HepG2 (cell line): ENCODE measurements at regions not wholly inside any gene's neighbourhood (a gene's known extent, or its start where the extent isn't known, plus 50 kb on each side); places are given as distances from the start of the nearest gene placed in this dataset.

Experiments
- ARHGAP35 ChIP-seq: sonication (generic); formaldehyde crosslinking; IDR thresholded peaks from 2 replicates; pipeline ENCODE4 v1.9.0; 2022; ENCODE audit warnings: mild to moderate bottlenecking, inconsistent platforms, moderate library complexity, missing genetic modification reagents, borderline replicate concordance
- ARID2 ChIP-seq: sonication (generic); formaldehyde crosslinking; IDR thresholded peaks from 2 replicates; pipeline ENCODE4 v1.8.1; 2022; ENCODE audit warnings: mild to moderate bottlenecking, missing genetic modification reagents, borderline replicate concordance
- FOSL1 ChIP-seq: sonication (generic); formaldehyde crosslinking; IDR thresholded peaks from 2 replicates; pipeline ENCODE4 v1.9.0; 2021; ENCODE audit warnings: missing genetic modification reagents, borderline replicate concordance
- GLMP ChIP-seq: sonication (generic); formaldehyde crosslinking; IDR thresholded peaks from 2 replicates; pipeline ENCODE4 v1.9.0; 2021; ENCODE audit warnings: missing genetic modification reagents, mild to moderate bottlenecking, borderline replicate concordance
- HNF4G ChIP-seq, 2 experiments: sonication (generic) in 1 of 2; formaldehyde crosslinking in 1 of 2; IDR thresholded peaks; 2 replicates each; pipeline versions ENCODE4 v1.4.0 to v1.6.1; 2011 to 2020; ENCODE audit warnings: borderline replicate concordance in 2 of 2, low read depth in 2 of 2, mild to moderate bottlenecking in 2 of 2, low read length in 1 of 2, missing genetic modification reagents in 1 of 2, moderate library complexity in 1 of 2
- IRF9 ChIP-seq: sonication (generic); formaldehyde crosslinking; IDR thresholded peaks from 2 replicates; pipeline ENCODE4 v1.8.0; 2022; ENCODE audit warnings: missing genetic modification reagents, mild to moderate bottlenecking, borderline replicate concordance
- NFRKB ChIP-seq: fragments of 450-650 bp; IDR thresholded peaks from 2 replicates; pipeline ENCODE4 v1.6.1; 2017
- PCBP2 ChIP-seq: fragments of 200-400 bp; formaldehyde crosslinking; optimal IDR thresholded peaks from 2 replicates; pipeline ENCODE3; 2018; ENCODE audit warnings: low read length, low read depth; ENCODE audit not compliant: poor library complexity, severe bottlenecking
- PLSCR1 ChIP-seq: sonication (generic); formaldehyde crosslinking; IDR thresholded peaks from 2 replicates; pipeline ENCODE4 v1.5.0; 2020; ENCODE audit warnings: missing genetic modification reagents, mild to moderate bottlenecking, borderline replicate concordance
- POLR2G ChIP-seq: fragments of 200-400 bp; formaldehyde crosslinking; IDR thresholded peaks from 2 replicates; pipeline ENCODE4 v1.6.1; 2018; ENCODE audit warnings: mild to moderate bottlenecking, low read depth, low read length, moderate library complexity
- PRPF4 ChIP-seq: fragments of 200-400 bp; formaldehyde crosslinking; IDR thresholded peaks from 2 replicates; pipeline ENCODE4 v1.6.1; 2016; ENCODE audit warnings: low read length, low read depth; ENCODE audit not compliant: poor library complexity, severe bottlenecking
- SIX4 ChIP-seq: sonication (generic); formaldehyde crosslinking; IDR thresholded peaks from 2 replicates; pipeline ENCODE4 v1.4.0; 2020; ENCODE audit warnings: missing genetic modification reagents
- TCF12 ChIP-seq, 2 experiments: fragments of 450-650 bp in 1 of 2; sonication (generic) in 1 of 2; formaldehyde crosslinking in 1 of 2; IDR thresholded peaks; 2 replicates each; pipeline versions ENCODE4 v1.6.1 to v1.8.0; 2017 to 2022; ENCODE audit warnings: antibody characterized with exemption in 1 of 2, mild to moderate bottlenecking in 1 of 2, missing genetic modification reagents in 1 of 2, moderate library complexity in 1 of 2
- XRCC5 ChIP-seq: fragments of 200-400 bp; formaldehyde crosslinking; optimal IDR thresholded peaks from 2 replicates; pipeline ENCODE3; 2017; ENCODE audit warnings: mild to moderate bottlenecking, low read length
- ZBTB25 ChIP-seq: IDR thresholded peaks from 2 replicates; pipeline ENCODE4 v1.6.1; 2018; ENCODE audit warnings: missing genetic modification reagents
- ZFAT ChIP-seq: sonication (generic); formaldehyde crosslinking; conservative IDR thresholded peaks from 2 replicates; pipeline ENCODE4 v1.8.1; 2023; ENCODE audit warnings: missing genetic modification reagents, inconsistent platforms
- ZNF263 ChIP-seq: sonication (generic); formaldehyde crosslinking; IDR thresholded peaks from 2 replicates; pipeline ENCODE4 v1.4.0; 2020; ENCODE audit warnings: missing genetic modification reagents
- ZNF343 ChIP-seq: sonication (generic); formaldehyde crosslinking; IDR thresholded peaks from 2 replicates; pipeline ENCODE4 v1.4.0; 2020; ENCODE audit warnings: mild to moderate bottlenecking, missing genetic modification reagents
- ZNF589 ChIP-seq: sonication (generic); formaldehyde crosslinking; conservative IDR thresholded peaks from 2 replicates; pipeline ENCODE4 v1.8.0; 2022; ENCODE audit warnings: mild to moderate bottlenecking, moderate library complexity, missing genetic modification reagents
- ZNF766 ChIP-seq: sonication (generic); formaldehyde crosslinking; IDR thresholded peaks from 2 replicates; pipeline ENCODE4 v1.5.0; 2020; ENCODE audit warnings: missing genetic modification reagents, borderline replicate concordance
- ZNF790 ChIP-seq: sonication (generic); formaldehyde crosslinking; IDR thresholded peaks from 2 replicates; pipeline ENCODE4 v1.8.0; 2022; ENCODE audit warnings: missing genetic modification reagents, mild to moderate bottlenecking, borderline replicate concordance
- ZSCAN21 ChIP-seq: sonication (generic); formaldehyde crosslinking; IDR thresholded peaks from 2 replicates; pipeline ENCODE4 v1.8.0; 2022; ENCODE audit warnings: mild to moderate bottlenecking, missing genetic modification reagents, moderate library complexity, borderline replicate concordance

- TF ChIP-seq PRPF4 (no peak), POLR2G (peak; percentile 78), XRCC5 (no peak), ARHGAP35 (CRISPR knock-in tag) (no peak; the same call in 1 of the 2 replicates), TCF12 (IDR thresholded peaks at IDR 0.05) (no peak), TCF12 (CRISPR knock-in tag; IDR thresholded peaks at IDR 0.05) (peak; percentile 6; the same call in 1 of the 2 replicates), ZBTB25 (CRISPR knock-in tag) (no peak), IRF9 (no peak), ZNF766 (CRISPR knock-in tag) (peak; percentile 80; the same call in 1 of the 2 replicates), NFRKB (no peak), ARID2 (CRISPR knock-in tag) (no peak), ZFAT (CRISPR knock-in tag) (no peak), ZNF589 (no peak; the same call in 1 of the 2 replicates), ZNF790 (CRISPR knock-in tag) (no peak), ZNF263 (CRISPR knock-in tag) (peak; percentile 57; the same call in 1 of the 2 replicates), ZNF343 (CRISPR knock-in tag) (peak; percentile 24; the same call in 1 of the 2 replicates), GLMP (CRISPR knock-in tag) (no peak), FOSL1 (no peak), PLSCR1 (CRISPR knock-in tag) (no peak), SIX4 (CRISPR knock-in tag) (no peak), ZSCAN21 (CRISPR knock-in tag) (peak; percentile 69; the same call in 1 of the 2 replicates), HNF4G (IDR thresholded peaks at IDR 0.05; ENCODE audit: borderline replicate concordance, low read depth, low read length) (peak; percentile 45), HNF4G (CRISPR knock-in tag; IDR thresholded peaks at IDR 0.05; ENCODE audit: borderline replicate concordance, low read depth) (no peak), PCBP2 (no peak)
Observed at GRCh38 chr20:50306478-50307423, 116.1 kb downstream of the CEBPB start (continued).
